ENCODE measurements at regions not wholly inside any gene's neighbourhood (a gene's known extent, or its start where the extent isn't known, plus 50 kb on each side); places are given as distances from the start of the nearest gene placed in this dataset.

DNA sequence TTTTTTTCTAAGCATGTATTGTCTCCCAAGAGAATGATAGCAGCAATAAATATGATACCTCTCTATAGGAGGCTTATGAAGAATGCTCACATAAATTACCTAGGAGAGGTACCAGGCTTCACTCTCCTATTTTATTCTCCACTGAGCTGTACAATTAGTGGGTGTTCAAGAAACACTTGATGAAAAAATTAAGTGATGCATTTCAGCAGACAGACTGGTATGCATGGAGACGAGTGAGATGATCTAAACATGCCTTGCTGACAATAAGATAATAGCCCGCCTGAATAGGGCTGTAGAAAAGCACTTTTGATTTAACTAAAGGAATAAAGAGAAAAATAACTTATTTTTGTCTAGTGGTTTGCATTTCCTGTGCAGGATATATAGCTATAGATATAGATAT, 1449.7 kb downstream of the GATA3 start:
- Histone ChIP-seq H3K9me3 (ENCODE audit: control insufficient read depth in 2 of 3, insufficient read depth in 1 of 3, low read length in 3 of 3) (no peaks in the 10 kb centered on the region), H3K36me3 (ENCODE audit: control insufficient read depth in 2 of 3, insufficient read depth in 3 of 3, low read length in 3 of 3) (no peaks in the 10 kb centered on the region), H3K4me1 (ENCODE audit: control insufficient read depth in 2 of 3, insufficient read depth in 2 of 3, low read depth in 1 of 3, low read length in 3 of 3) (no peaks in the 10 kb centered on the region), H3K27ac (ENCODE audit: low read depth in 2 of 2, low read length in 2 of 2) (no peak overlapping the region), H3K9ac (ENCODE audit: low read length in 3 of 3) (no peak overlapping the region), H3K4me3 (ENCODE audit: low read length in 3 of 3) (no peak overlapping the region), H3K27me3 (ENCODE audit: control insufficient read depth, insufficient read depth, low read length) (no peaks in the 10 kb centered on the region)
- DNase-seq = no peak
- TF ChIP-seq, protein P1, sequence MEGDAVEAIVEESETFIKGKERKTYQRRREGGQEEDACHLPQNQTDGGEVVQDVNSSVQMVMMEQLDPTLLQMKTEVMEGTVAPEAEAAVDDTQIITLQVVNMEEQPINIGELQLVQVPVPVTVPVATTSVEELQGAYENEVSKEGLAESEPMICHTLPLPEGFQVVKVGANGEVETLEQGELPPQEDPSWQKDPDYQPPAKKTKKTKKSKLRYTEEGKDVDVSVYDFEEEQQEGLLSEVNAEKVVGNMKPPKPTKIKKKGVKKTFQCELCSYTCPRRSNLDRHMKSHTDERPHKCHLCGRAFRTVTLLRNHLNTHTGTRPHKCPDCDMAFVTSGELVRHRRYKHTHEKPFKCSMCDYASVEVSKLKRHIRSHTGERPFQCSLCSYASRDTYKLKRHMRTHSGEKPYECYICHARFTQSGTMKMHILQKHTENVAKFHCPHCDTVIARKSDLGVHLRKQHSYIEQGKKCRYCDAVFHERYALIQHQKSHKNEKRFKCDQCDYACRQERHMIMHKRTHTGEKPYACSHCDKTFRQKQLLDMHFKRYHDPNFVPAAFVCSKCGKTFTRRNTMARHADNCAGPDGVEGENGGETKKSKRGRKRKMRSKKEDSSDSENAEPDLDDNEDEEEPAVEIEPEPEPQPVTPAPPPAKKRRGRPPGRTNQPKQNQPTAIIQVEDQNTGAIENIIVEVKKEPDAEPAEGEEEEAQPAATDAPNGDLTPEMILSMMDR (IDR thresholded peaks at IDR 0.05; ENCODE audit: borderline replicate concordance, extremely low read depth, insufficient read depth) = no peak
- intact Hi-C loops (cut with DNase I) = no loop called here
- no peak for FAIRE-seq

DNA sequence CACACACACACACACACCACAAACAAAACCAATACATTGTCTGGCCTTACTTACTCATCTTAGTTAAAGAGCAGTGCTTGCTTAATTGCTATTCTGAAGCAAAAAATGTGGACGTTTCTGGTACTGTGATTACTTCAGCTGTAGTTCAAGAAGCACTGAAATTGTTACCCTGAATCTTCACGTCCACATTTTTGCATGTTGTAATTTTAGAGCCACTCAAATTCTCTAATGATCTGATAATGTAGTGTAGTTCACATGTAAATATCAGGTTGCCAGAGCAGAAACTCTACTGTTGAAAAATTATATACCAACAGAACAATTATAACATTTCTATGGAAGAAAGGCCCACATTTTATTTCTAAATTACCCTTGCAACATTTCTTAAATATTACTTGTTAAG, 1451.1 kb downstream of the GATA3 start:
- FAIRE-seq = no peak
- Histone ChIP-seq H3K36me3 (ENCODE audit: control insufficient read depth in 2 of 3, insufficient read depth in 3 of 3, low read length in 3 of 3) (no peaks in the 10 kb centered on the region), H3K4me3 (ENCODE audit: low read length in 3 of 3) (no peak overlapping the region), H3K27ac (ENCODE audit: low read depth in 2 of 2, low read length in 2 of 2) (no peak overlapping the region), H3K9ac (ENCODE audit: low read length in 3 of 3) (no peak overlapping the region), H3K9me3 (ENCODE audit: control insufficient read depth in 2 of 3, insufficient read depth in 1 of 3, low read length in 3 of 3) (no peaks in the 10 kb centered on the region), H3K27me3 (ENCODE audit: control insufficient read depth, insufficient read depth, low read length) (no peaks in the 10 kb centered on the region), H3K4me1 (ENCODE audit: control insufficient read depth in 2 of 3, insufficient read depth in 2 of 3, low read depth in 1 of 3, low read length in 3 of 3) (no peaks in the 10 kb centered on the region)
- DNase-seq = no peak
- TF ChIP-seq, protein P1 (IDR thresholded peaks at IDR 0.05; ENCODE audit: borderline replicate concordance, extremely low read depth, insufficient read depth) = no peak
- intact Hi-C loops (cut with DNase I) = no loop called here

DNA sequence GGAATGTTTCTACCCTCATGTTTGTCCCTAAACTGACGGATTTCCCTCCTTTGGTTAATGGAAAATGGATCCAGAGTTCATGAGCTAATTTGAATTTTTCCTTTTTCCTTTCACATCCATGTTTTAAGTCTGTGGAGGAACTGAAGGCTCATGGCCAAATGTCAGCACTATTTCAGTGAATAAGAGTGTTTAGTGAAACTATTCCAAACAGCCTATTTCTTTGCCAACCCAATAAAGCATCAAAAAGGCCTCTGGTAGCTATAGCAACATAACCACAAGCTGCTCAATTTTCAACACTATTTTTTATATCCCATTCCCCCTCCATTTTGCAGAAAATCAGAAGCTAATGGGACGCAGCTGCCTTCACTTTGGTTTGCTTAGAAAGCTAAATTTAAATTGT, 1454.1 kb downstream of the GATA3 start:
- Histone ChIP-seq H3K9ac (ENCODE audit: low read length in 3 of 3) (no peak overlapping the region), H3K27ac (ENCODE audit: low read depth in 2 of 2, low read length in 2 of 2) (no peak overlapping the region), H3K9me3 (ENCODE audit: control insufficient read depth in 2 of 3, insufficient read depth in 1 of 3, low read length in 3 of 3) (no peaks in the 10 kb centered on the region), H3K4me3 (ENCODE audit: low read length in 3 of 3) (no peak overlapping the region), H3K4me1 (ENCODE audit: control insufficient read depth in 2 of 3, insufficient read depth in 2 of 3, low read depth in 1 of 3, low read length in 3 of 3) (no peaks in the 10 kb centered on the region), H3K36me3 (ENCODE audit: control insufficient read depth in 2 of 3, insufficient read depth in 3 of 3, low read length in 3 of 3) (no peaks in the 10 kb centered on the region), H3K27me3 (ENCODE audit: control insufficient read depth, insufficient read depth, low read length) (no peaks in the 10 kb centered on the region)
- TF ChIP-seq, protein P1 (IDR thresholded peaks at IDR 0.05; ENCODE audit: borderline replicate concordance, extremely low read depth, insufficient read depth) = no peak
- FAIRE-seq (no peak), DNase-seq (peak in 2 of 5 donors; percentile 4 to 75)
- intact Hi-C loops (cut with DNase I) = no loop called here

DNA sequence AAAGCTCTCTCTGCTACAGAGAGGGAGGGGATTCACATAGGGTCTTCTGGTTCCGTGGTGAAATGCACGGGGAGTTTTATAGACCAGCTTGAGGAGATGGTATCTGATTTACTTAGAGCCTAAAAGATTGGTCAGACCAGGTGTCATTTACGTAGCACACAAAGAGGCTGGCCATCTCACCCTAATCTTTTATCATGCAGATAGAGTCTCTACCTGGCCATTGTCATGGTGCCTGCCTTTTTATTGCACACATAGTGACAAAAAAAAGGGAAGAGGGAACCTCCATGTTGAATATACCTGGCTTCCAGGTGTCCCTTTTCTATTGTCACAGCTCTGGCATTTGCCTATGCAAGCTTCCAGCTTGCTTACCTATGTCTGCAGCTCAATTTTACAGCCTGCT, 1456.1 kb downstream of the GATA3 start:
- no peaks in the 10 kb centered on the region for H3K27me3 ChIP-seq (ENCODE audit: control insufficient read depth, insufficient read depth, low read length)
- H3K4me3 ChIP-seq (ENCODE audit: low read length in 3 of 3) = no peak overlapping the region
- FAIRE-seq (no peak), DNase-seq (no peak)
- no peaks in the 10 kb centered on the region for H3K36me3 ChIP-seq (ENCODE audit: control insufficient read depth in 2 of 3, insufficient read depth in 3 of 3, low read length in 3 of 3)
- H3K4me1 ChIP-seq (ENCODE audit: control insufficient read depth in 2 of 3, insufficient read depth in 2 of 3, low read depth in 1 of 3, low read length in 3 of 3) = no peaks in the 10 kb centered on the region
- TF ChIP-seq, protein P1 (IDR thresholded peaks at IDR 0.05; ENCODE audit: borderline replicate concordance, extremely low read depth, insufficient read depth) = no peak
- H3K27ac ChIP-seq (ENCODE audit: low read depth in 2 of 2, low read length in 2 of 2) = no peak overlapping the region
- intact Hi-C loops (cut with DNase I) = no loop called here
- no peaks in the 10 kb centered on the region for H3K9me3 ChIP-seq (ENCODE audit: control insufficient read depth in 2 of 3, insufficient read depth in 1 of 3, low read length in 3 of 3)
- H3K9ac ChIP-seq (ENCODE audit: low read length in 3 of 3) = no peak overlapping the region

All from kidney (tissue), 13 donors.